A673 (cell line): ENCODE measurements at regions not wholly inside any gene's neighbourhood (a gene's known extent, or its start where the extent isn't known, plus 50 kb on each side); places are given as distances from the start of the nearest gene placed in this dataset.

Source experiments
- CTCF ChIP-seq: fragments of 300-800, 200-600 bp; sonication (generic); conservative IDR thresholded peaks from 2 replicates; pipeline ENCODE4 v1.5.1; 2017; ENCODE audit warnings: low read depth, mild to moderate bottlenecking, antibody characterized with exemption, low read length, moderate library complexity, mixed read lengths
- EZH2 ChIP-seq: fragments of 200-600 bp; sonication (generic); IDR thresholded peaks from 2 replicates; pipeline ENCODE4 v1.6.1; 2017; ENCODE audit warnings: borderline replicate concordance, low read depth, mild to moderate bottlenecking, mixed read lengths, antibody characterized with exemption, low read length; ENCODE audit not compliant: poor library complexity, severe bottlenecking

- TF ChIP-seq CTCF (no peak), EZH2 (no peak)
Measured at GRCh38 chr18:65988972-65989371, 238.2 kb downstream of the CDH7 start.
